ENCODE measurements at regions not wholly inside any gene's neighbourhood (a gene's known extent, or its start where the extent isn't known, plus 50 kb on each side); places are given as distances from the start of the nearest gene placed in this dataset.

DNA sequence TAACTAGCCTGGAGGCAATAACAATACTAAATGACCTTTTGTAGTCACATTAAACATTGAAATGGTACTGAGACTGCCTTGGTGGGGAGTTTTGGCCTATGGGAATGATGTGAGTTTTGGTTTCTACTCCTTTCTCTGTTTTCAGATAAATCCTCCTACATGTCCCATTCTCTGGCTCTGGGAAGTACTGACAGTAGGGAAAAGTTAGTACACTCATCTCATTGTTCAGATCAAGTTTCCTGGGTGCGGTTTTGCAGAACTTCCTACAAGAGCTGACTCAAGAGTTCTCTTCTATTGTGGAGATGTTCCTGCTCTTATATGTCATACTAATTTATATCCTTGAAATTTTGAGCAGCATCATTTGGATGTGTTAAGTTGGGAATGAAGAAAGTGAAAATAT, 74.2 kb upstream of the MACF1 start:
- no peak for TF ChIP-seq POLR2A (IDR thresholded peaks at IDR 0.05)
- TF ChIP-seq, protein P1, sequence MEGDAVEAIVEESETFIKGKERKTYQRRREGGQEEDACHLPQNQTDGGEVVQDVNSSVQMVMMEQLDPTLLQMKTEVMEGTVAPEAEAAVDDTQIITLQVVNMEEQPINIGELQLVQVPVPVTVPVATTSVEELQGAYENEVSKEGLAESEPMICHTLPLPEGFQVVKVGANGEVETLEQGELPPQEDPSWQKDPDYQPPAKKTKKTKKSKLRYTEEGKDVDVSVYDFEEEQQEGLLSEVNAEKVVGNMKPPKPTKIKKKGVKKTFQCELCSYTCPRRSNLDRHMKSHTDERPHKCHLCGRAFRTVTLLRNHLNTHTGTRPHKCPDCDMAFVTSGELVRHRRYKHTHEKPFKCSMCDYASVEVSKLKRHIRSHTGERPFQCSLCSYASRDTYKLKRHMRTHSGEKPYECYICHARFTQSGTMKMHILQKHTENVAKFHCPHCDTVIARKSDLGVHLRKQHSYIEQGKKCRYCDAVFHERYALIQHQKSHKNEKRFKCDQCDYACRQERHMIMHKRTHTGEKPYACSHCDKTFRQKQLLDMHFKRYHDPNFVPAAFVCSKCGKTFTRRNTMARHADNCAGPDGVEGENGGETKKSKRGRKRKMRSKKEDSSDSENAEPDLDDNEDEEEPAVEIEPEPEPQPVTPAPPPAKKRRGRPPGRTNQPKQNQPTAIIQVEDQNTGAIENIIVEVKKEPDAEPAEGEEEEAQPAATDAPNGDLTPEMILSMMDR (IDR thresholded peaks at IDR 0.05), result no peak

Data from right lobe of liver (tissue), 4 donors.